Nucleus accumbens (tissue), 56 donors: ENCODE measurements at regions not wholly inside any gene's neighbourhood (a gene's known extent, or its start where the extent isn't known, plus 50 kb on each side); places are given as distances from the start of the nearest gene placed in this dataset.

Experiments used
- DNase-seq, 56 donors: peaks; one replicate each; lab custom pipeline; 2025; lab: John Stamatoyannopoulos, UW

DNA sequence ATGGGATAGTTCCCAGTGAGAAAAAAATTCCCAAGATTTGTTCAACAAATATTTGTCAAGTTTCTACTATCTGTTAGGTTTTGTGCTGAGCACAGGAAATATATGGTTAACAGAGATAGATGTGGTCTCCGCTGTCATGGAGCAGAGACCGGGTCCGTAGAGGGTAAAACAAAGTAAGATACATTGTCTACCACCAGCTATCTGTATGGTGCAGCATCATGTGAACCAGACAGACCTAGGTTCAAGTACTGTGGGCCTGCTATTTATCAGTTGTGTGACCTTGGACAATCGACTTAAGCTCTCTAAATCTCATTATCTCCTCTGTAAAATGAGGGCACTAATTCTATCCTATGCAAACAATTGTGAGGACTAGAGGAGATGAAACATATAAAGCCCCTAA lies 109.8 kb downstream of the DUSP10 start:
- DNase-seq = no peak

DNA sequence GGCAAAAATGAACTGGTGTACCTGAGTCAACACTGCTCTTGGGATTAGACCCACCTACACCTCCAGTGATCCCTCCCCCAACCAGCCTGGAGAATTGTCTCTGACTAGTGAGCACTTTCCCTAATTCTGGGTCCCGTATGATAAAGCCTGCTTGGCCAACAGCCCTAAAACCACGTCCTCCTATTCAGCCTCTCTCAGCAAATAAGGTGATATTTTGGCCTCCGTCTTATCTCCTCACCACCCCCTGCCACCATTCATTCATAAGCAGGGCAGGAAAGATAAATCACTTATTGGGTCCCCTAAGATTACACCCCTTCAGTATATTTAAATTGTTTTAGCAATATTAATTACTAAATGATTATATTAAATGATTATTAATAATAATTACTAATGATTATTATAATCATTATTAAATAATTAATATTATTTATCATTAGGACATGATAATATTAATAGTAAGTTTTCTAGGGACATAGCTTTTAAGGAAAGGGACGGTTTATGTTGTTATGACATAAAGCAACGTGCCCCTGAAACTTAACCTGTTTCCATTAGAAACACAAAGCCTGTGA lies 108.0 kb downstream of the DUSP10 start:
- no peak for DNase-seq

DNA sequence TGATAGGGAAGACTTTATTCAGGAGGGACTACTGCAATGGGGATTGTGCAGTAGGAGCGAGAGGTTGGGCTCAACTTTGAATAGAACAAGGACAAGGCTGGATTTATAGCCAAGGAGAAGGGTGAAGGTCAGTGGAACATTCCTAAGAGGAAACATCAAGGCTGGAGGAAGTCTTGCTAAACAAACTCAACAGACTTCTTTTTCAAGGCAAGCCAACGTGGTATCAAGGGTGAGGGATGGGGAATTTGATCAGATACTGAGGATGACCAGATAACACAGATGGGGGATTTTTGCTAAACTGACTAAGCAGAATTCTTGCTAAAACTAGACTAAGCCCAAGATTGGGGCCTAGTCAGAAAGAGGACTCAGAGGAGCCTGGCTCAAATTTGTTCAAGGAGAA lies 107.3 kb downstream of the DUSP10 start:
- DNase-seq = no peak

DNA sequence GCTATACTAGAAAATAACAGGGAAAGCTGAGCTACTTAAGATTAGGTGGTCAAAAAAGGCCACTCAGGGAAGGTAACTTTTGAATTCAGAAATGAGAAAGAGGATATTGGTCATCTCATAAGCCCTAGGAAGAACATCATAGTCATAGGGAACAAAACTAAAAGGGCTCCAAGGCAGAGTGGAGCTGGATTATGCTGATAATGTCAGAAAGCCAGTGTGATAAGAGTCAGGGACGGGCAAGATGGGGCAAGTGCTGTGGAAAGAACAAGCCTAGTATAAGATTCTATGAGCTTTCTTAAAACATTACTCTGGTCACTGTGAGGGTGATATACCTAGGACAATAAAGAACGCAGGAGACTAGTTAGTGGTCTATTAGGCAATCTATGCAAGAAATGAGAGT lies 106.6 kb downstream of the DUSP10 start:
- DNase-seq = no peak

DNA sequence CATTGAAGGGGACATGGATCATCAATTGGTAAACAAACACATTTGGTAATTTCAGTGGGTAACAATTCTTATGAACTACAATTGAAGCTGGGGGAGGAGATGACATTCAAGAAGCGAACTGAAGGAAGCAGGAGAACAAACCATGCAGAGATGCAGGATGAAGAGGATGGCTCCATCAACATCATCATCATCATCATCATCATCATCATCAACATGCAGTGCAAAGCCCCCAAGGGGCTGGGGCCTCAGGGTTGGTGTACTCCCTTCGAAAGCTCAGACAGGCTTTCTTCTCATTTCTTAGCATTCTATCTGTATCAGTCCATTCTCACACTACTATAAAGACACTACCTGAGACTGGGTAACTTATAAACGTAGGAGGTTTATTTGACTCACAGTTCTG lies 105.8 kb downstream of the DUSP10 start:
- no peak for DNase-seq

DNA sequence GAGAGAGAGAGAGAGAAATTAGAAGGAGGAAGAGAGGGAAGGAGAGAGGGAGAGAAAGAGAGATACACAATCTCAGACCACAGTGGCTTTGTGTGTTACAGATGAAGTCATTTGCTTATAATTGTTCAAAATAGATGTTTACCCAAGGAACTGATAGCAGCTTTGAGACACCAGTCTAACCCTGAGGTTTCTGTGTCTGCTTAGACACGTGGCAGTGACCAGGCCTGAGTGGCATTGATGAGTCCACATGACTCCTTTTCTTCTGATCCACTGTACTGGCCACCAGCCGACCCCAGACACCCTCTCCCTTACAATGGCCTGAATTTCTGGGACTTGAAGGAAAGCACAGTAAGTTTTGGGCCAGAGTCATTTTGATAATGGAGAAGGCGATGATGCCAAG lies 104.9 kb downstream of the DUSP10 start:
- DNase-seq = peak in 2 of 56 donors; percentile 1 to 21

DNA sequence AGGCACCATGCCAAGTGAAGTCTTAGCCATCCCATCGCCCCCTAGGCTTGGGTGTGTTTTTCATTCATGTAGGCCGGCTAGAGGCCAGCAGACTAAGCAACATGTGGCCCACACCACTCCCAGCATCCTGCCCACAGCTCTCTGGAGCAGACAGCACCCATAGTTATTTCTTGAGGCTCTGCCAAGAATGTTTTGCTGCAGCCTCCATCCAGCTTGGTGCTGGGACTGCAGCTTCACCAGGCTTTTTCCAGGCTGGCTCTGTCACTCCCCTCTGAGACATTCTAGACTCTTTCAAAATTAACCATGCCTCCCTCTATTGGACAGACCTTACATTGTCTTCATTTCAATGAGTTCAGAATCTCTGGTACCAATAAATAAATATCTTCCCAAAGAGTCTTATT lies 104.2 kb downstream of the DUSP10 start:
- DNase-seq = peak in 10 of 56 donors; percentile 1 to 45 (median 7)

DNA sequence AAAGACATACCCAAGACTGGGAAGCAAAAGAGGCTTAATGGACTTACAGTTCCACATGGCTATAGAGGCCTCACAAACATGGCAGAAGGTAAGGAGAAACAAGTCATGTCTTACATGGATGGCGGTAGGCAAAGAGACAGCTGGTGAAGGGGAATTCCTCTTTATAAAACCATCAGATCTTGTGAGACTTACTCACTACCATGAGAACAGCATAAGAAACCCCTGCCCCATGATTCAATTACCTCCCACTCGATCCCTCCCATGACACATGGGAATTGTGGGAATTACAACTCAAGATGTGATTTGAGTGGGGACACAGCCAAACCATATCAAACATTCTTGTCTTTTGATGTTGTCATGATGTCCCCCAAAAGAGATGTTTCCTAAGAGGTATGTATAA lies 103.3 kb downstream of the DUSP10 start:
- no peak for DNase-seq

DNA sequence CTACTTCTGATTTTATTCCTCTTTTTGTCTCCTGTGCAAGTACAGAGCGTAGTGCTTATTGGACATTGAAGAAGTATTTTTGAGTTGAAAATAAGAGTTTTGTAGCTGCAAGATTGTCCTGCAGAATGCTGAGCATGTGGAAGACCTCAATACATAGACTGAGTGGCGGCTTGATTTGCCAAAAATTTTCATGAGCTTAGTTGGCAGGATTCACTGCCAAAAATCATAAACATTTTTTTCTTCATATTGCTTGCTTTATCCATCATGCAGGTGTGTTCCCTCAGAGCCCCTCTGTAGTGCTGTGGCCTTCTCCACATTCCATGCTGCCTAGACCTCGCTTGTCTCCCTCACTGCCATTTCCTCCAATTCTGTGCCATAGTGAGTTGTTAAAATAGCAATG lies 100.1 kb downstream of the DUSP10 start:
- DNase-seq = no peak

DNA sequence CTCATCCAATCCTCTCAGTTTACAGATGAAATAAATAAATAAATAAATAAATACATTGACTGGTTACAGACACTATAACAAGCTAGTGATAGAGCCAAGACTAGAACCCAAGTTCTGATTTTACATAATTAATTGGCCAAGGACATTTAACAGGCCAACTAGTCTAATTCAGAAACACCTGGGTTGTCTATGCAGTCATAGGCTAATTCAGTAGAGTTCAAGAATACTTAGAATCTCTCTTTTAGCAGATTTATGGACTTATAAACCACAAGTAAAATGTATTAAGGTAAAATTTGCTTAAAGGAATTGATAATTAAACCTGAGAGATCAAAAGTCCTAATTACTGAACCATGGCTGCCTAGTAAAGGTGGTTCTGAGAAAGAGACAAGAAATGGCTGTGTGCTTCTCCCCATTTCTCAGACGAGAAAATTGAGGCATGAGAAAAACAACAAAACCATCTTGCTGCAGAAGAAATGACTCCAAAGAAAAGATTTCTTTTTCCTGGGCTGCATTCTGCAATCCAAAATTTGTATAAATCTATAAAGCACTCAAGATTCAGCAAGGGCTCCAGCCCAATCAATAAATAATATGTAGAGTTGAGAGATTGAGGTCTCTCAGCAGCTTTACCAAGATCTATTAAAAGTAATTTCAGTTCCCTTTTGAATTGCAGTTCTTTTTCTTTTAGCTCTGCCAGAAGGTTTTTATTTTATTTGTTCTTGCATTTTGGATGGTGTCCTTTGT lies 98.3 kb downstream of the DUSP10 start:
- DNase-seq = no peak

DNA sequence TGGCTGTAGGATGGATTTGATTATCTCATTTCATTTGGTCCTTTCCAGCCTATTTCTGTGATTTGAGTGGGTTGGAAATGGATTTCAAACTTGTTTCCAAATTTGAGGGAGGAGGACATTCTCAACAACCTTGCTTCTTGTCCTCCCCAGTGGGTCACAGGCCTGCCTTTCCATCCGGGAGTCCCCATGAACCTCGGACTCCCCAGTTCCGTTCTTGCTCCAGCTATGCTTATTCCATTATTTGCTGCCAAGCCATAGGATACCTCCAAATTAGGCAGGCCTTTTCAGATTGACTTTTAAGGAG lies 97.8 kb downstream of the DUSP10 start:
- DNase-seq = no peak

DNA sequence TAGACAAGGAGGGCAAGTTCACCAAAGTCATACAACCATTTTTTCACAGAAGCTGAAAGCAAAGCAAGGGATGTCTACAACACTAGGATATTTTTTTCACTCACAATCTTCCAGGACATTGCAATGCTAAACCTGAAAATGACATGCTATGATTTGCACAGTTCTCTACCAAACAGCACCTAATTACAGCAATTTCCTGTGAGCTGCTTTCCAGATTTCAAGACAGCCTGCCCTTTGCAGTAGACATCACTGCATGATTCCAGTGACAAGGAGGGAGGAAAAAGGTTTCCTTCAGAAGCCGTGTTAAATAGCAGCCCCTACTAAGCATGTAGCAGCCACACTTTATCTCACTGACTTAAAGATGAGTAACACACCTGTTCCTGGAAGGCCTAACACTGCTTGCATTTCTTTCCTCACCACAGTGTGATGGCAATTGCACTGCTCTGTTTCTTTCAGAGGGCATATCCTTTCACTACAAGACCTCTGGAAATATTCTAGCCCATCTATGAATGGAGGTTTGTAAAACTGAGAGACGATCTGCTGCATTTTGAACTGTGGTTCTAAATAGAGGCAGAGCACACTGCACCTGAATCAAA lies 97.1 kb downstream of the DUSP10 start:
- no peak for DNase-seq

DNA sequence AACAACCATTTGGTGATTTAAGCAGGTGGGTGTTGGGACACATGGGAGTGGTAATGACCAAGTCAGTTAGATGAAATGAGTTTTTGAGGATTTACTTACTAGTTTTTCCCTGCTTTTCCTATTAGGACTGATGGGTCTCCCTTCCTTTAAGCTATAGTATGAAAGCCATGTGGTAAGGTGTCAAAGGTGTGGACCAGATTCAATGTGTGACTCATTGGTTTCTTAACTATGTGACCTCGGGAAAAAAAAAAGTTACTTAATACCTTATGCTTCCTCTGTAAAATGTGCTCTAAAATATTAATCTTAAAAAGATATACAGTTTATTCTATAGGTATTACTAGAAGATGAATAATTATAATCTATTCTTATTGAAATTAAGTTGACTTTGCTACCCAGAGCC lies 93.7 kb downstream of the DUSP10 start:
- no peak for DNase-seq
